ENCODE measurements at regions not wholly inside any gene's neighbourhood (a gene's known extent, or its start where the extent isn't known, plus 50 kb on each side); places are given as distances from the start of the nearest gene placed in this dataset.
A peak's percentile ranks its signal among the peaks of the same experiment; 100 is the strongest.
"Not testable (repeated sequence)": the region's sequence is repeated elsewhere in the genome, so short reads cannot be mapped to it uniquely, and the experiment has no call there.

DNA sequence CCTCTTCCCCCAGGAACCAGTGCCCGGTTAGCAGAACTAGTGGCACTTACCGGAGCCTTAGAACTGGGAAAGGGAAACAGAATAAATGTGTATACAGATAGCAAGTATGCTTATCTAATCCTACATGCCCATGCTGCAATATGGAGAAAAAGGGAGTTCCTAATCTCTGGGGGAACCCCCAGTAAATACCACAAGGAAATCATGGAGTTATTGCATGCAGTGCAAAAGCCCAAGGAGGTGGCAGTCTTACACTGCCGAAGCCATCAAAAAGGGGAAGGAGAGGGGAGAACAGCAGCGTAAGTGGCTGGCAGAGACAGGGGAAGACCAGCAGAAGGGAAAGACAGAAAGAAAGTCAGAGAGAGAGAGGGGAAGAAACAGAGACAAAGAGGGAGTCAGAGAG, 556.7 kb upstream of the SPRY2 start:
- DNase-seq = not testable (repeated sequence)

DNA sequence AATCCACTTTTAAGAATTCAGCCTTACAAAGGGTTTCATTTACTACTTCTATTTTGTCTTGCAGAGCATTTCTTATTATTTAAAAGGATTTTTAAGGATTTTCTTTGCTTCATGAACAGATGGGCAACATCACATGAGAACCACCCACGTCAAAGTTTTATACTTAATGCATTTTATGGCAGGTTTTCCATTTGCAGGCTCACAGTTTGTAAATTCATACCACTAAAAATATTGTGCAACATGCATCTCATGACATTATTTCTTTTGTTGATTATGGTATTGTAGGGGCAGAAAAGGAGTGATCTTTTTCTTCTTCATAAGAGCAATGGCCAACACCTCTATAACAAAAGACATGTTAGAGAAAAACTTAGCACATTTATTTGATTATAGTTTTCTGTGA, 554.0 kb upstream of the SPRY2 start:
- DNase-seq = no peak

DNA sequence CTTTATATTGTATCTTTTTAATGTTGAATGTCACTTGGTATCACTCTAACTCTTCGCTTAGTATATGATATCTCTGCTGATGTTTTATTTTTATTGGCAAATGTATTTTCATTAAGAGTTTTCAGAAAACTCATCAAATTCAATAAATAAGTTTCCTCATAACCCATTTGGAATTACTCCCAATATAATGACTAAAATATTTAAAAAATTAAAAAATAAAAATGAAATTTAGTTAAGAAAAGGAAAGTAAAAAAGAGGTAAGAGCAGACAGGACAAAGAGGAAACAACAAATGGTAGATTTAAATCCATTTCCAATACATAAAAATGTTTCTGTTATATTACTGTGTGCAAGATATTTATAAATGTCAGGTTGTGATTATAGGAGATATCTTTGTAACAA, 548.9 kb upstream of the SPRY2 start:
- DNase-seq = no peak

DNA sequence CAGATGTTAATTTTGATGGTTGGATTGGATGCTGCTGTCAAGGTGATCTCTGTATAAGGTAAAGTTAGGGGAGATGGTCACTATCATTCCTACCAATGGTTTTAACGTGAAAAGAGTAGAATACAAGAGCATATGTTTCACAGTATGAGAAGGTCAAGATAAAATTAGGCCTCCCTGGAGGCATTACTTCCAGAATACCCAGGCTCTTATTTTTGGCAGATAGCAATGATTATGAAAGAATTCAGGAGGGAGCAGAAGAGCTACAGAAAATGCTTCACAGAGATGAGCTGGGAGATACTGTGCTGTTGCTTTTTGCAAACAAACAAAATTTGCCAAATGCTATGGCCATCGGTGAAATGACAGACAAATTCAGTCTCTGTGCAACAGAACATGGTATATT, 547.5 kb upstream of the SPRY2 start:
- no peak for DNase-seq

DNA sequence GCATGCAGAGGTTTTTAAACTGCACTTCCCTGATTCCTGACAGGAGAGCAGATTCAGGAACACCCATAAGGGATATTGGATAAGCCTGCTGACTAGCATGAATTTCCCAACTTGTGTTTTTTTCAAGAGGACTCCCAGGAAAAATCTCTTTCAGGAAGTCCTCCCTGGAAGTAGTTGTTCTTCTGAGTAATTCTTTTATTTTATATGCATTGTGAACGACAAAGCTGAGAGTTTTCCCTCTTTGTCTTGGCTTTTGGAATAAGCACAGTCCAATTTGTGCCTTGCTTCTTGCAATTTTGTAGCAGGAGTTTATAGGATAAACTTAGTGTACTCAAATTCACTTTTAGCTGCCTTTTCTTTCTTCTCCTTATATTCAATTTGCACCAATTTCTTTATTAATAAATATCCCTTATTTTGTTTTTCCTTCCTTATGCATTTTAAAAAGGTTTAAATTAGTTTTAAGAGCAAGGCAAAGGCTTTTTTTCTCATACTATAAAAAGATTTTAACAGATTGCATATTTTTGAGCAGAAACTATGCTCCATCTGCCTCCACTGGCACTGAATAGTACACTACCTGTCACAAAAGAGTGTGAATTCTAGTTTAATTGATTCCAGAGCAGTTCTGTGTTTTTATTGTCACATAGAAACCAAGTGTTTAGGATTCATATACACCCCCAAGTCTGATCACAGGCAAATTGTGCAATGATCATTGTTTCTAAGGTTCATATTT, 543.3 kb upstream of the SPRY2 start:
- no peak for DNase-seq

DNA sequence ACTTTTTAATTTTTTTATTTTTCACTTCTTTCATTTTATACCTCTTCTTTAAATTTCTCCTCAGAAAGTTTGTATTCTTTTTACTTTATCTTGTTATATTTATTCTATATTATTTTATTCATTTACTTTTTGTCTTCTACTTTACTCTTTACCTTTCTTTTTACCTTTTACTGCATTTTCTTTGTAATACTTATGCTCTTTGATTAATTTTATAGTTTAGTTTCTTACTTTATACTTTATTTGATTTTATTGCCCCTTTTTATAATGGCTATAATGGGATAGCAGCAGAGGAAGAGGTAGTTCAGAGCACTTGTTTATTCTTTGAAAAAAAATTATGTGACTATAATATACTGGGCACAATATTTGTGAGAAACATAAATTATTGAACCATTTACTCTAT, 542.6 kb upstream of the SPRY2 start:
- DNase-seq = no peak

DNA sequence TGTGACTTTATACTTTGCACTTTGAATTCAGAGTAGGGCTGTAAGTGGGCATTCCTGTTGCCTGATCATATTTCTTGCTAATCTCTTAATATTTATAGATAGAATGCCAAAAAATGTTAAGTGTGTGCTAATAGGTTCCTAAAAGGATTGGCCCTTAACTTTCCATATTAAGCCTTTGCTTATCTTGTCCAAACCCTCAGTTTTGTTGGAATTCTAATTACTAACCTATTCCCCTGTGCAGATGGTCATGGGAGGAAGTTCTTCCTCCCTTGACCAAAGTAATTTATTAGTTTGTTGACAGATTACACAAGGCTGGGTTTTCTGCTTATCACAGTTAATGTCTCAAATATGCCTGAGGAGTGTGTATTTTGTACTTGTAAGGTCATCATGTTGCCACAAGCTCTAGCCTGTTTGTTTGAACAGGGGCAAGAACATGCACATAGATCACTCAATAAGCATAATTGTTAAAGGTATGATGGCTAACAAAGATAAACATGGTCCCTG, 541.1 kb upstream of the SPRY2 start:
- DNase-seq = no peak

DNA sequence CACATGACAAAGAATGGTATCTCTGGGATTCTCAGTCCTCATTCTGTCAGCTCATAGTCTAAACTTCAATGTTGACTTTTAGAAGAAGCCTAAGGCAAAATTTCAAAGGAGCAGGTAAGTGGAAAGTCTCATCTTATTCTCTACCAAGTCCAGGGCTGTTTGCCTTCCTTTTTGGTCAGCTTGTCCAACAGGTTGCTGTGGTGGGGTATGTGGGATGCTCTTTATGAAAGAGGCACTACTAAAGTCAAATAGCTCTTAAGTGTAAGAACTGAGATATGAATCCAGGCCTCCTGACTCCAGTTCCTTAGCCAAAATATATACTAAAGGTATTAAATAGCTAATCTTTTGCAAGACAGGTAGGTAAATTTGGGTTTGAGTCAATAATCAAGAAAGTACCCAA, 540.6 kb upstream of the SPRY2 start:
- no peak for DNase-seq

DNA sequence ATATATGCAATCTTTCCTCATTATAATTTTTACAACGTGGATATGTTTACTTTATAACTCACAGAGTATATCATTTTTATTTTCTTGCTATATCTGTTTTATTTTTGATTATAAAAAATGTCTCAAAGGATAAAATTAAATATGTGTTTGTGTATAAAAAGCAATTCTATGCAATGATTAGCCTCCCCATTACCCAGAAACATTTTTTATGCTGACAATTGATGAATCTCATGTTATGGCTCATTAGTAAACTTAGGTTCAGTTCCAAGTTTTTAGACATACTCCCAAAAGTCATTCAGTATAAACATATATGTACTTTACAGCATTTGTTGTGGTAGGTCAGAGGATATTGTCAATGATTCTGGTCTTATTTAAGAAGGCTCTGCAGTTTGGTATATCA, 540.1 kb upstream of the SPRY2 start:
- DNase-seq = no peak

DNA sequence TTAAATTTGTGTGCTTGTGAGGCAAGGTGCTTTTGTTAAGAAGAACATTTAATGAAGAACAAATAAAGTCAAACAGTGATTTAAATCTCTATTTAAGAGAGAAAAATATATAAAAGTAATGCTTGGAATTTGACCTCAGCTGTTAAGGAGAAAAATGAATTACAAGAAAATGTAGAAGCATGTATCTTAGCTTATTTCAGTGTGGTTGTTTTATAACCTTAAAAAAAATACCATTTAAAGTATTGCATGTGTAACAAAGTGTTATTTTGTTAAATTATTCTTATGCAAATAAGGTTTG, 537.0 kb upstream of the SPRY2 start:
- no peak for DNase-seq

DNA sequence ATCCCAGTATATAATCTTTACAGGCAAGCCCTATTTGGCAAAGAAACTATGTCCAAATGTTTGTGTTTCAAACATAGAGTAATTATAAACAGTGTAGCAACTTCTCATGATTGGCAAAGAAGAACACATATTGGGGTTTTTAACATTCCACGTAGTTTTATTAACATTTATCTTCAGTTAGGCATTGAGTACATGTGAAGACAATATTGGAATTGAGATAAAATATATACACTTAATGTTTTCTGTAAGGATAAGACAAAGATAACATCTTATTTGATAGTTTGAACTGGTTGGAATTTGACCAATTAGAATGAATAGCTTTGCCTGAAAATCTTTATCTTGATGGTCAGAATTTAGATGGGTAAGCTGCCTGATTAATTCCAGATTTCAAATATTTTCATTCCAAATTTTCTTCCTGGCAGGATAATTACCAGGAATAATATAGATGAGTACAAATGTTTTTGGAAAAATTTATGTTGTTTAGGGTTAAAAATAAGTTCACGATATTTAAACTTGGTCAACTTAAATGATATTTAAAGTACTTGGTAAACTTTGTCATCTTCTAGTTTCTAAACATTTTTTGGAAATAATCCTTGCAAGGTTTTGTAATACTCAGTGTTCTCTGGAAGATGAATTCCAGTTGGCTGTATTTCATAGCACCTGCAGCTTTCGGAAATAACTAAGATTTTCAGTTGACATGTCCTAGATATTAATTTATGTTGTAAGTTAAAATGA, 536.5 kb upstream of the SPRY2 start:
- DNase-seq = no peak

DNA sequence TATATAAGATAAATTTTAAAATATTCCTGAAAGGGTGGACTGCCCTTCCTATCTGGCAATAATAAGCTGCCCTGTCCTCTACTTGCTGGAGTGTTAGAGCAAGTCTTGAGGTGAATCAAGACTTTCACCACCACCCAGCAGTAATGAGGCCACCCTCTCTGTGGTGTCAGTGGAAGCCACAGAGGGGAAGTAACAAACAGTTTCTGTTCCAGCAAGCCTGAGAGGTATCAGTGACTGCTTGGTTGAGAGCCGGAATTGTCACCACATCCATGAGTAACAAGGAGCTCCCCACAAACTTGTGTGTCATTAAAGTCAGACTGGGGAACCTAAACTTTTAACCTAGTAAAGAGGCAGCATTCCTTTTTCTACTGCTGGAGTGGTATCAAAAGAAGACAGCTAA, 532.7 kb upstream of the SPRY2 start:
- DNase-seq = no peak

DNA sequence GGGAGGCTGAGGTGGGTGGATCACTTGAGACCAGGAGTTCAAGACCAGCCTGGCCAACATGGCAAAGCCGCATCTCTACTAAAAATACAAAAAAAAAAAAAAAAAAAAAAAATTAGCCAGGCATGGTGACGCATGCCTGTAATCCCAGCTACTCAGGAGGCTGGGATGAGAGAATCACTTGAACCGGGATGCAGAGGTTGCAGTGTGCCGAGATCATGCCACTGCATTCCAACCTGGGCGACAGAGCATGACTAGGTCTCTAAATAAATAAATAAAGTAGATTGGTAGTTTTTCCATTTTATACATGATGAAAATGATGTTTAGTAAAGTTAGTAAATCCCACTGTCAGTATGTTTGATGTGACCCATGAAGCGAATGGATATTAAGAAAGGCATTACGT, 531.0 kb upstream of the SPRY2 start:
- not testable (repeated sequence) for DNase-seq

DNA sequence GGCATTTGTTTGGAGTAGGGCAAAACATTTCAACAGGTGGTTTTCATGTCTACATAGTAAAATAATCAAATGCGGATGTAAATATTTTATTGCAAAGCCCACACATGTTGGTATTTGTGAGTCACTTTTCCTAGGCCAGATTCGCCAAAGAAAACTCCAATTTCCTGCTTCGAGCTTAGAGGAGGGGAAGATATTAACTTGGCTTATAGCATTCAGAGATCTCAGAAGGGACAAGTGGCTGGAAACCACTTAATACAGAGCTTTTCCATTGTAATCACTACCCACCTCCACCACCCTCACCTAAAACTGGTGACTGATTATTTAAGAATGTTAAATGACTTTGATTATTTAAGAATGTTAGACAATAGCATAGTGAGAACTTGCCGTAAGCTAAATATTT, 530.6 kb upstream of the SPRY2 start:
- DNase-seq = no peak

DNA sequence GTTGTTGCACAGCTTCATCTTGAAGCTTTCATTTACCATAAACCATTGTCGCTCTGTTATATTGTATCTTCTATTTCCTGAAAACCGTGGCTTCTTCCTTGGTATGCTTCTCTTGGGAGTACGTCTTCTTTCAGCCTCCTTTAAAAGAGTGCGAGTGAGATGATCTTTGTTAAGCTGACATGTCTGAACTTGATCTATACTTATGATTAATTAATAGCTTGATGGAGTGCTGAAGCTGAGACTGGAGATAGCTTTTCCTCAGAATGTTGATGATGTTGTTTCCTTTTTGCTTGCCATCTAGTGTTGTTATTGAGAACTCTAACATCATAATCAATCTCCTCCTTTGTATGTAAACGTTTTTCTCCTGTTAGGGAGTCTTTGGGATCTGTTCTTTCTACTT, 529.3 kb upstream of the SPRY2 start:
- DNase-seq = no peak

DNA sequence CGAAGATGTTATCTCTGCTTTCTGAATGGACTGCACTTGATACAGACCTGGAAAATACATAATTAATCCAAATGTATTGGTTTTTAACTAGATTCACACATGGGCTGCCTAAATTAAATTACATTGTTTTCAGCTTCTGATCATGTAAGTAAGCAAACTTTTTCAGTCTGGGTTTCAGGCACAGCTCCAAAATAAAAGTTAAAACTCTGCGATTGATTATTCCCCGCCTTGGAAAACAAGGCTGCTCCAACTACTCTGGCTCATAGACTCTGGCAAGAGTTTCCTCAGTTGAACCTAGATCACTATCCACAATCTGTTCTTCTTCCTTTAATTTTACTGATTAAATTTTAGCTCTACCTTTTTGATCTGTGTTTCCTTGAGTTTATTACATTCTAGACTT, 526.0 kb upstream of the SPRY2 start:
- DNase-seq = no peak

DNA sequence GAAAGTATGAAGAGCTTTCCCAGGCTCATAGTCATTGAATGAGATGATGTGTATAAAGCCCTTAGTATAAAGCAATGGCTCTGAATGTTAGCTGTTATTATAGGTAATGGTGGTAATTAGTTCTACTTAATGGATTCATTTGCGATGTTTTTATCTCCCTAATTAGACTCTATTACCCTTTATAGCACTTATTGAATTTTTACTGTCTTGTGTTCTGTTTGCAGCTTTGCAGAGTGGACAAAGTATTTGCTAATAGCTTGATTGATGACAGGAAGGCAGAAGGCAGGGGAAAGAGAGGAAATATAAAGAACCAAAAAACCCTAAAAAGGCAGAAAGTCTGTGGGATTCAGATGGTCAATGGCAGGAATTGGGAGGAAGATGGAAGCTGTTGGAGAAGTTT, 524.4 kb upstream of the SPRY2 start:
- no peak for DNase-seq

DNA sequence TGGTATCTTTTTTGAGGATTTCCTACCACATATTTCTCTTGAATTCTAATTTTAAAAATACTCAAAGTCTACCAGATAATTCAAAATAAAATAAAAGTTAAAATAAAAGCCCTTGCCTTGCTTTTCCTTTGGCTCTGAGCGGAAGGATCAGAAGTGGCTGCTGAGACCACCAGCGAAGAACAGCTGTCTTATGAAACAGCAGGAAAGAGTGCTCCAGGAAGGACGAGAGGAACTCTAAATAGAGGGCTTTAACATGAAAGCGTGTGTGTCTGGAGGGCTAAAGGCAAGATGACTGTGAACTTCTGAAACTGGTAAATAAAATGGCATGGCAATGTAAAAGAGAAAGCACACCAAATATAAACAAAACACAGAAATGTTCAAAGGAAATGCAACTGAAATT, 521.5 kb upstream of the SPRY2 start:
- DNase-seq = peak; percentile 37

DNA sequence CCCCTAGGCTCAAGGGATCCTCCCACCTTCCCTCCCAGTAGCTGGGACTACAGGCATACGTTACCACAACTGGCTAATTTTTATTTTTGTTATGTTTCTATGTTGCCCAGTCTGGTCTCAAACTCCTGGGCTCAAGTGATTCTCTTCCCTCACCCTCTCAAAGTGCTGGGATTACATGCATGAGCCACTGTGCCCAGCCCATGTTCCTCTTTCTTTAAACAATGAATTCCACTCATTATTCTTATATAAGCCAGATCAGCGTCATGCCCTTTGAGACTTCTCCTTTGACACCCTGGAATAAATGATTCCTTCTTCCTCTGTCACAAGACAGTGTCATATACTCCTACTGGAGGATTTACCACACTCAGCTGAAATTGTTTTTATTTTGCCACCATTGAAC, 519.9 kb upstream of the SPRY2 start:
- DNase-seq = no peak

DNA sequence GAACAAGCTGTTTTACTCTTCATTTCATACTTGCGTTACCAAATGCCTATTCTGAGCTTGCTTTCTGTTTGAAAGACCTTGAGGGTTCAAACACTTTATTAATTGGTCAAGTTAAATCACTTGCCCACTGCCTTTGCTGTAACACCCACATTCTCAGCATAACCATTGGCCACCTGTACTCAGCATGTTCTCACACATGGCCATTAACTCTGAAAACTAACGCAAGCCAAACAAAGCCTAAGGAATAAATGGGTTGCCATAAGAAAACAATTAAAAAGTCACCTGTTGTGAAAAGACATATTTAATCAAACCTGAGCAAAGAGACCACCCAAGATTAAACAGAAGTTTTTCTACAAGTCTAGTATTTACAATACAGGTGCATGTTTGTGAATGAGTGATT, 517.2 kb upstream of the SPRY2 start:
- no peak for DNase-seq

DNA sequence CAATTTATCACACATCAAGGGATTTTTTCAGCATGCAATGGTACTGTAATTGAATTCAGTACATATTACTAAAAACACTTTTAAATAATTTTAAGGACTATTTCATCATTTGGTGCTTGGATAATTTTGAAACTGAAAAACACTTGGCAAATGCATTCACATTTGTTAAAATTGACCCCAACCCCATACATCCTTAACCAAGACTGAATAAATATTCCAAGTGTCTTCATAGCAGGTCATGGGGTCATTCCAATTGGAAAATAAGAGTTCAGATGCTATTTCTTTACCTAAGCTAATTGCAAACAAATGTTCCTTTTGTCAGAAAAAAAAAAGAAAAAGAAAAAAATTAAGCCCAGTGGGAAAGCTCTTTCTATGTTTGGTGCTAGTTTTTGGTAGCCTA, 516.4 kb upstream of the SPRY2 start:
- no peak for DNase-seq

DNA sequence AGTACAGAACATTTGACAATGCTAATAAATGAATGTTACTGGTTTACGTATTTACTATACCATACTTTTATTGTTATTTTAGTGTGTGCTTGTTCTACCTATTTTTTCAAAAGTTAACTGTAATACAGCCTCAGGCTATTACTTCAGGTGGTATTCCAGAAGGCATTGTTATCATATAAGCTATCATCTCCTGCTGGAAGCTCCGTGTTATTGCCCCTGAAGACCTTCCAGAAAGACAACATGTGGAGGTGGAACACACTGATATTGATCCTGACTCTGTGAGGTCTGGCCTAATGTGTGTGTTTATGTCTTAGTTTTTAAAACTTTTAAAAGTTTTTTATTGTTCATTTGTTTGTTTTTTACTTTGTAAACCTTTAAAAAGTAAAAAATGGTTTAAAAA, 509.8 kb upstream of the SPRY2 start:
- no peak for DNase-seq

DNA sequence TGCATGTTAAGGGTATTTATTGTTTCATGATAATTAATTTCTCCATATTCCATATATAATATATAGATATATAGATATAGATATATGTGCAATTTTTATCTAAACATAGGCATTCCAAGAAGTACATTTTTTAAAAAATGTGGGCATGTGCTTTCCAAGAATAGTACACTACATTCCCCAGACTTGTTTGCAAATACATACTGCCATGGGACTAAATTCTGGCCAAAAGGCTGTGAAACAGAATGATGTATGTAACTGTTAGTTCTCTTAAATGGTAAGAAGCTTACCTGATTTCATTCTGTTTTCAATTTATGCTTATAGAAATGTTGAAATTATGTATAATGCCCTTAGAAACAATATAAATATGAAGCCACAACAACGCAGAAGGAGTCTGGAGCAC, 503.2 kb upstream of the SPRY2 start:
- DNase-seq = no peak

DNA sequence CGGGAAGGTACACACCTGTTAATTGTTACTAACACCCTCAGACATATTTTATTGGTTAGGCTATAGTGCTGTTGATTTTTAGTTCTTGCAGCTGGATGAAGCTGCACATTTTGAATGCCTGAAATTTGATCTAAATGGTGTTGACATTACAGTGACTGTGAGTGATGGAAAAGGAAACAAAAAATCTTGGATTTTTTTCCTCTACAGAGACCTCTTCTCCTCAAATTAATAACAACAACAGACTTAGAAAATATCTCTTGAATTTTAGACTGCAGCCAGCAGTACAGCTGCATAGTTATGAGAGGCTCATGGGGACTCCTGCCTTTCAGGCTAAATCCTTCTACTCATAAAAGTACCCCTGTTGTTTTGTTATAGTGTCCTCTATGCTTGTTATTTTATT, 500.5 kb upstream of the SPRY2 start:
- peak; percentile 28 for DNase-seq
